IPS-20b (cell line): ENCODE measurements at regions not wholly inside any gene's neighbourhood (a gene's known extent, or its start where the extent isn't known, plus 50 kb on each side); places are given as distances from the start of the nearest gene placed in this dataset.

ENCODE experiments used
- H3K27ac ChIP-seq: one replicate; pipeline ENCODE4 v1.5.1; 2013; ENCODE audit warnings: low read length
- H3K27me3 ChIP-seq: 2 replicates; pipeline ENCODE4 v1.6.1; 2013; ENCODE audit warnings: mild to moderate bottlenecking, low read length, inconsistent platforms; ENCODE audit not compliant: insufficient read depth
- H3K36me3 ChIP-seq: 2 replicates; pipeline ENCODE4 v1.6.1; 2013; ENCODE audit warnings: low read depth, mild to moderate bottlenecking, inconsistent platforms, low read length, moderate library complexity; ENCODE audit not compliant: insufficient read depth
- H3K4me1 ChIP-seq: 2 replicates; pipeline ENCODE4 v1.6.1; 2013; ENCODE audit warnings: mild to moderate bottlenecking, control low read depth, inconsistent platforms, low read length, moderate library complexity; ENCODE audit not compliant: insufficient read depth
- H3K4me3 ChIP-seq: 2 replicates; pipeline ENCODE4 v1.5.1; 2013; ENCODE audit warnings: mild to moderate bottlenecking, low read length, inconsistent platforms
- H3K9ac ChIP-seq: 2 replicates; pipeline ENCODE4 v1.6.1; 2013; ENCODE audit warnings: low read depth, mild to moderate bottlenecking, inconsistent platforms, low read length, moderate library complexity
- H3K9me3 ChIP-seq: 2 replicates; pipeline ENCODE4 v1.6.1; 2013; ENCODE audit warnings: mild to moderate bottlenecking, low read depth, low read length, inconsistent platforms; ENCODE audit not compliant: insufficient read depth

DNA sequence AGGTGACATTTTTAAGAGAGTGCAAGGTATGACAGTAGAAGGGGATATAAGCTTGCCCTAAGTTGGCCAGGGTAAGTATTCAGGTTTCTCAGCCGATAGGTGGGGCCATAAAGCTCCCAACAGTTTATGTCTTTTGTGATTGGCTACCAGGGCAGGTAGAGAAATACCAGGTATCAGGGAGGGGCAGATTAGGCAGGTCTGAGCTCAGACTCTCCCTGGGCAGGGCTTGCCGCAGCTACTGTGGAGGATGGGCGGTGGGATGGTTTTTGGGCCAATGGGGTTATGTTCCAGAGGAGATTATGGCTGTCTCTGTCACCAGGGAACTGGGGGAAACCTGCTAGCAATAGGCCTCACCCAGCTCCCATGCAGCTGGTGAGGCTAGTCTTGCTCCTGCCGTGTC lies 211.6 kb downstream of the PTH2R start:
- Histone ChIP-seq H3K4me1 (no peaks in the 10 kb centered on the region), H3K27me3 (no peaks in the 10 kb centered on the region), H3K4me3 (no peak overlapping the region), H3K9ac (no peak overlapping the region), H3K36me3 (no peaks in the 10 kb centered on the region), H3K9me3 (no peaks in the 10 kb centered on the region), H3K27ac (no peak overlapping the region)

GRCh38 chr2:208619993-208620392 lies 213.4 kb downstream of the PTH2R start:
- Histone ChIP-seq H3K27ac (no peak overlapping the region), H3K4me3 (no peak overlapping the region), H3K36me3 (no peaks in the 10 kb centered on the region), H3K27me3 (no peaks in the 10 kb centered on the region), H3K4me1 (no peaks in the 10 kb centered on the region), H3K9ac (no peak overlapping the region), H3K9me3 (no peaks in the 10 kb centered on the region)

DNA sequence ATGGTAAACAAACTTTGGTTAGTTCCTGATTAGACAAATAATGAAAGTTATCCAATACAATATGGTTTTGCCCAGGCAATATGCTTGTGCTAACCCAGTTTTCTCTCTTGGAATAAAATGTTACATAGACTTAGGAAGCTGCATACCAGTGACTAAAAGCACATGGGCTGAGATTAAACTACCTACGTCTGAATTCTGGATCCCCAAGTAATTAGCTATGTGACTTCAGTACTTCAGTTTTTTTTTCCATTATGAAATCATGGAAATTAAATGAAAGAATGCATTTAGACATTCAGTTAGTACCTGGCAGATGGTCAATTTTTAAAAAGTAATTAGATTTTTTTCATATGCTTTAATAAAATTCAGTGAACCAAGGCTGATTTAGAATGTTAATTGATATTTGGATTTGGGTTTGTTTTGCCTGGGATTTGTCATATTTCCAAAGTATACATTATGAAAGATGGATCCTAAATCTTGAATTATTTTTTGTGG lies 213.9 kb downstream of the PTH2R start:
- H3K27ac ChIP-seq: no peak overlapping the region
- H3K4me1 ChIP-seq: no peaks in the 10 kb centered on the region
- H3K36me3 ChIP-seq: no peaks in the 10 kb centered on the region
- H3K9me3 ChIP-seq: no peaks in the 10 kb centered on the region
- no peaks in the 10 kb centered on the region for H3K27me3 ChIP-seq
- H3K9ac ChIP-seq: no peak overlapping the region
- H3K4me3 ChIP-seq: no peak overlapping the region

- no peaks in the 10 kb centered on the region for H3K36me3 ChIP-seq
- no peaks in the 10 kb centered on the region for H3K4me1 ChIP-seq
- H3K9ac ChIP-seq: no peak overlapping the region
- no peaks in the 10 kb centered on the region for H3K9me3 ChIP-seq
- no peak overlapping the region for H3K4me3 ChIP-seq
- H3K27ac ChIP-seq: no peak overlapping the region
- H3K27me3 ChIP-seq: no peaks in the 10 kb centered on the region
Measured at GRCh38 chr2:208627110-208627884, 220.7 kb downstream of the PTH2R start.

- no peak overlapping the region for H3K4me3 ChIP-seq
- H3K36me3 ChIP-seq: no peaks in the 10 kb centered on the region
- H3K27me3 ChIP-seq: no peaks in the 10 kb centered on the region
- H3K4me1 ChIP-seq: no peaks in the 10 kb centered on the region
- no peak overlapping the region for H3K9ac ChIP-seq
- H3K27ac ChIP-seq: no peak overlapping the region
- no peaks in the 10 kb centered on the region for H3K9me3 ChIP-seq
Measured at GRCh38 chr2:208627916-208628315, 221.3 kb downstream of the PTH2R start.

DNA sequence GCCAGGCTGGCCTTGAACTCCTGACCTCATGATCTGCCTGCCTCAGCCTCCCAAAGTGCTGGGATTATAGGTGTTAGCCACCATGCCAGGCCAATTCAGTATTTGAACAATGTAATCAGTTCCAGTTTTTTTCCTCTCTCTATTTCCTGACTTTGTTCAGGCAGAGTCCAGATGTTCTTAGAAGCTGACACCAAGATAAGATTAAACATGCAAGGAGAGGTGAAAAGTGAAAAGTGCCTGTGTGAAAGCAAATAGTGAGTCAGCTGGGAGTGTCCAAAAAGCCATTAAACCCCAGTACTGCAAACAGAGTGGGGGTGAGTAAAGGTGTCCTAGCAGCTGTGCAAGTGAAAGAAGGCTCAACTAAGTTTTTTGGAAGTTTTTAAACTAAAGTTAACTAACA lies 231.5 kb downstream of the PTH2R start:
- Histone ChIP-seq H3K4me1 (no peaks in the 10 kb centered on the region), H3K27ac (no peak overlapping the region), H3K27me3 (no peaks in the 10 kb centered on the region)

DNA sequence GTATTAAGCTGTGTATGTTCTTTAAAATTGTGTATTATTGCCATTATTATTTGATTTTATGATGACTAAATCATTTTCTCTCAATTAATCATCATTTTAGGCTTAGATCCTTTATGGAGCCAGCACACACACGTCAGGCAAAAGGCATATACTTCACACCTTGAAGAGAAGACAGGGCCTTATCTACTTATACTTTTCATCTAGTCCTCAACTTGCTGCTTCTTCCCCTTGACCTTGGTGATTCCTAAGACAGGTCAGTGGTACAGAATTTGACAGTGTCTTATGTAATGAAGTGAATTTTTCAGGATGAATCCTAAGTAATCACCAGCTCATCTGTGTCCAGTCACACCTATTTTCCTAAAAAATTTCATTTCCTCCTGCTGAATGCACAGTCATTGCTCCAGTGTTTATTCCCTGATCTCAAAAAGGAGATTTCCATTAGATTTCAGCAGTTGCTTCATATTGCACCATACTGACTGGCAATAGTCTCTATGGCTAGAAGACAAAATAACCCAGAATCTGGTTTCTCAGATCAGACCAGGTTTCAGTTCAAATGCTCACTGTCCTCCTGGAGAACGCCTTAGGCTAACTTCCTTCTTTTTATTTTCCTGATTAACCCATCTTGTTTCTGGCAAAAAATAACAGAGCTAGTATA lies 235.7 kb downstream of the PTH2R start:
- Histone ChIP-seq H3K27ac (no peak overlapping the region), H3K4me1 (no peaks in the 10 kb centered on the region), H3K4me3 (no peak overlapping the region), H3K9ac (no peak overlapping the region), H3K27me3 (no peaks in the 10 kb centered on the region), H3K36me3 (no peaks in the 10 kb centered on the region), H3K9me3 (no peaks in the 10 kb centered on the region)

More for the DNA sequence above, 231.5 kb downstream of the PTH2R start:
- no peak overlapping the region for H3K9ac ChIP-seq
- no peak overlapping the region for H3K4me3 ChIP-seq
- no peaks in the 10 kb centered on the region for H3K36me3 ChIP-seq
- H3K9me3 ChIP-seq: no peaks in the 10 kb centered on the region

DNA sequence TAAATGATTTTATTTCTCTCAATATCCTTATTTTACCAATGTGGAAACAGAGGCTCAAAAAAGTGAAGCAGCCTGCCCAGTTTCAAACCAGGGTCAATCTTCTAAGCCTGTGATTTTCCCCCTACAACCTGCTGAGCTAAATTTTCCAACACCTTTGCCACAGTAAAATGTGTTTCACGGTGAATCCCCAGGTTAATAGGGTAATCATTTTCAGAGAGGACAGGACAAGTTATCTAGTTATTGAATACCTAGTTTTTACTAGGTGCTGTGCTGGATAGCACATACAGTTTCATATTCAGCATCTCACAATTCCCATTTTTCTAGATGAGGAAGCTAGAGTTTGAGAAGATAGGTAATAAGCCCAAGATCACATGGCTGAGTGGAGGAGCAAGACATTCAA lies 236.6 kb downstream of the PTH2R start:
- Histone ChIP-seq H3K9me3 (no peaks in the 10 kb centered on the region), H3K27ac (no peak overlapping the region), H3K36me3 (no peaks in the 10 kb centered on the region), H3K4me1 (no peaks in the 10 kb centered on the region), H3K9ac (no peak overlapping the region), H3K27me3 (no peaks in the 10 kb centered on the region), H3K4me3 (no peak overlapping the region)

DNA sequence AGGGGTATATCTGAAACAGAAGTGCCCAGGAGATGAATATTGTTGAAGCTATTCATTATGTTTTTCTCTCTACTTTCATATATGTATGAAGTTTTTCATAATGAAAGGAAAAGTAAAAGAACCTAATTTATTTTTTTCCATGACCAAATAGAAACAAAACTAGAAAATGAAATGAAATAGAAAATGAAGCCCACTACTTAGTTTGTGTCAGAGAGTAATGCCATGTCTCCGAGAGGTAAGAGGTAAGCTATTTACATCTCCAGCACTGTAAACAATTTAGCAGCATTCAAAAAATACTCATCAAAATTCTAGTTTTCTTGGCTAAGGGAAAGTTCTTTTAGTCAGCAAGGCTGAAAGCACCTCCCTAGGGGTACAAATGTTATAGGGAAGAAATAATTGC lies 238.6 kb downstream of the PTH2R start:
- Histone ChIP-seq H3K27ac (no peak overlapping the region), H3K9me3 (no peaks in the 10 kb centered on the region), H3K4me1 (no peaks in the 10 kb centered on the region), H3K27me3 (no peaks in the 10 kb centered on the region), H3K4me3 (no peak overlapping the region), H3K9ac (no peak overlapping the region), H3K36me3 (no peaks in the 10 kb centered on the region)

GRCh38 chr2:208648368-208648767 lies 241.8 kb downstream of the PTH2R start:
- no peak overlapping the region for H3K4me3 ChIP-seq
- H3K9me3 ChIP-seq: no peaks in the 10 kb centered on the region
- no peaks in the 10 kb centered on the region for H3K36me3 ChIP-seq
- no peak overlapping the region for H3K27ac ChIP-seq
- no peak overlapping the region for H3K9ac ChIP-seq
- H3K4me1 ChIP-seq: no peaks in the 10 kb centered on the region
- H3K27me3 ChIP-seq: no peaks in the 10 kb centered on the region

GRCh38 chr2:208653383-208653782 lies 246.8 kb downstream of the PTH2R start:
- Histone ChIP-seq H3K4me1 (no peaks in the 10 kb centered on the region), H3K4me3 (no peak overlapping the region), H3K36me3 (no peaks in the 10 kb centered on the region), H3K27ac (no peak overlapping the region), H3K9me3 (no peaks in the 10 kb centered on the region), H3K27me3 (no peaks in the 10 kb centered on the region), H3K9ac (no peak overlapping the region)

DNA sequence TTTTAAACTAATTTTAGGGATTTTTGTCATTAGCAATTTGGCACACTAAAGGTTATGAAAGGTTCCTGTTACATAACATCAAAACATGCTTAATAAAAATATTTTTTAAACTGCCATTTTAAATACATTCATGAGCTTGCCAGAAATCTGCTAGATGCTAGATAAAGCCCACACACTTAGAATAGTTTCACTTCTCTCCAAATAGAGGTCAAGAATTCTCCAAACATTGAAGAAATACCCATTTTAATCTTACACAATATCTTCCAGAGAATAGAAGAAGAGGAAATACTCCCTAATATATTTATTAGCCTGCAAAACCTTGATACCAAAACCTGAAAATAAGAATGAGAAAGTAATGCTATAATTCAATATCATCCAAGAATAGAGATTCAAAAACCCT lies 247.5 kb downstream of the PTH2R start:
- Histone ChIP-seq H3K27me3 (no peaks in the 10 kb centered on the region), H3K27ac (no peak overlapping the region), H3K36me3 (no peaks in the 10 kb centered on the region), H3K4me1 (no peaks in the 10 kb centered on the region), H3K9ac (no peak overlapping the region), H3K9me3 (no peaks in the 10 kb centered on the region), H3K4me3 (no peak overlapping the region)
